Smooth muscle cell (in vitro differentiated cells): ENCODE measurements at regions not wholly inside any gene's neighbourhood (a gene's known extent, or its start where the extent isn't known, plus 50 kb on each side); places are given as distances from the start of the nearest gene placed in this dataset.

Source experiments
- DNase-seq: peaks from one replicate; lab custom pipeline; 2025; ENCODE audit not compliant: unreplicated experiment; lab: John Stamatoyannopoulos, UW
- H2AFZ ChIP-seq: fragments of 200-600 bp; sonication (generic); 2 replicates; pipeline ENCODE4 v1.6.0; 2016; ENCODE audit warnings: antibody characterized with exemption, low read depth, mild to moderate bottlenecking
- H3F3A ChIP-seq: fragments of 200-600 bp; sonication (generic); 2 replicates; pipeline ENCODE4 v1.6.0; 2017; ENCODE audit warnings: antibody characterized with exemption, low read depth
- H3K27ac ChIP-seq: fragments of 200-600 bp; sonication (generic); 2 replicates; pipeline ENCODE4 v1.5.1; 2016; ENCODE audit warnings: low read depth, mild to moderate bottlenecking
- H3K27me3 ChIP-seq: fragments of 200-600 bp; sonication (generic); 2 replicates; pipeline ENCODE4 v1.6.1; 2016; ENCODE audit warnings: low read depth, mild to moderate bottlenecking
- H3K36me3 ChIP-seq: fragments of 200-600 bp; sonication (generic); 2 replicates; pipeline ENCODE4 v1.5.1; 2016; ENCODE audit warnings: low read depth
- H3K4me1 ChIP-seq: fragments of 200-600 bp; sonication (generic); 2 replicates; pipeline ENCODE4 v1.5.1; 2016; ENCODE audit warnings: low read depth
- H3K4me2 ChIP-seq: fragments of 200-600 bp; sonication (generic); 2 replicates; pipeline ENCODE4 v1.6.0; 2016; ENCODE audit warnings: mild to moderate bottlenecking
- H3K4me3 ChIP-seq: fragments of 200-600 bp; sonication (generic); 2 replicates; pipeline ENCODE4 v1.5.1; 2016; ENCODE audit warnings: mild to moderate bottlenecking
- H3K79me2 ChIP-seq: fragments of 200-600 bp; sonication (generic); 2 replicates; pipeline ENCODE4 v1.6.0; 2016; ENCODE audit warnings: low read depth, mild to moderate bottlenecking
- H3K9ac ChIP-seq: fragments of 200-600 bp; sonication (generic); 2 replicates; pipeline ENCODE4 v1.6.0; 2016; ENCODE audit warnings: low read depth
- H3K9me3 ChIP-seq: fragments of 200-600 bp; sonication (generic); replicated peaks from 2 replicates; pipeline ENCODE4 v1.5.1; 2016; ENCODE audit warnings: low read depth
- H4K20me1 ChIP-seq: fragments of 200-600 bp; sonication (generic); 2 replicates; pipeline ENCODE4 v1.6.0; 2016; ENCODE audit warnings: low read depth
- CTCF ChIP-seq: fragments of 200-600 bp; sonication (generic); IDR thresholded peaks from 2 replicates; pipeline ENCODE4 v1.5.1; 2017; ENCODE audit warnings: borderline replicate concordance, mild to moderate bottlenecking, antibody characterized with exemption; ENCODE audit not compliant: insufficient read depth, poor library complexity, severe bottlenecking
- WGBS: methylation state at CpG from one replicate; pipeline ENCODE4 v1.1.7; 2016; ENCODE audit warnings: low lambda C conversion rate; 5-methylcytosine and 5-hydroxymethylcytosine counted together

- no peaks in the 10 kb centered on the region for H4K20me1 ChIP-seq
- WGBS: 82% methylated on average over 8 of the region's 8 CpGs
- no peaks in the 10 kb centered on the region for H3K27me3 ChIP-seq
- H3K36me3 ChIP-seq: no peaks in the 10 kb centered on the region
- TF ChIP-seq CTCF: no peak
- no peak for DNase-seq
- no peaks in the 10 kb centered on the region for H3K9me3 ChIP-seq
- H3K4me2 ChIP-seq: no peak overlapping the region
- no peaks in the 10 kb centered on the region for H3K79me2 ChIP-seq
- H2AFZ ChIP-seq: no peak overlapping the region
- no peak overlapping the region for H3K4me3 ChIP-seq
- H3K9ac ChIP-seq: no peak overlapping the region
- H3K4me1 ChIP-seq: peaks cover 3% of the 10 kb centered on the region
- no peaks in the 10 kb centered on the region for H3F3A ChIP-seq
- H3K27ac ChIP-seq: no peak overlapping the region
These were observed 106.9 kb upstream of the UBL3 start for GRCh38 chr13:29957320-29957719.

GRCh38 chr13:29956853-29957252 is 106.4 kb upstream of the UBL3 start:
- TF ChIP-seq CTCF: no peak
- no peak overlapping the region for H3K9ac ChIP-seq
- H4K20me1 ChIP-seq: no peaks in the 10 kb centered on the region
- H3K9me3 ChIP-seq: no peaks in the 10 kb centered on the region
- no peak overlapping the region for H3K4me3 ChIP-seq
- no peak for DNase-seq
- H3K79me2 ChIP-seq: no peaks in the 10 kb centered on the region
- no peak overlapping the region for H2AFZ ChIP-seq
- WGBS: 49% methylated on average over 4 of the region's 4 CpGs
- no peaks in the 10 kb centered on the region for H3F3A ChIP-seq
- H3K27me3 ChIP-seq: no peaks in the 10 kb centered on the region
- no peak overlapping the region for H3K27ac ChIP-seq
- H3K4me1 ChIP-seq: peaks cover 3% of the 10 kb centered on the region
- no peak overlapping the region for H3K4me2 ChIP-seq
- H3K36me3 ChIP-seq: no peaks in the 10 kb centered on the region

- no peaks in the 10 kb centered on the region for H3K9me3 ChIP-seq
- no peaks in the 10 kb centered on the region for H3K27me3 ChIP-seq
- H3K9ac ChIP-seq: no peak overlapping the region
- H3K36me3 ChIP-seq: no peaks in the 10 kb centered on the region
- no peaks in the 10 kb centered on the region for H3K79me2 ChIP-seq
- H3K4me3 ChIP-seq: no peak overlapping the region
- no peaks in the 10 kb centered on the region for H4K20me1 ChIP-seq
- 92% methylated on average over 2 of the region's 2 CpGs for WGBS
- no peak overlapping the region for H3K27ac ChIP-seq
- H3K4me2 ChIP-seq: no peak overlapping the region
- TF ChIP-seq CTCF: no peak
- H3K4me1 ChIP-seq: peaks cover 3% of the 10 kb centered on the region
- no peak overlapping the region for H2AFZ ChIP-seq
- DNase-seq: no peak
- H3F3A ChIP-seq: no peaks in the 10 kb centered on the region
These were observed 104.8 kb upstream of the UBL3 start for GRCh38 chr13:29955137-29955650.
